B cell (primary cell): ENCODE measurements at regions not wholly inside any gene's neighbourhood (a gene's known extent, or its start where the extent isn't known, plus 50 kb on each side); places are given as distances from the start of the nearest gene placed in this dataset.

Experiments used
- ATAC-seq: fragments of 200-7000 bp; cut with Tn5 transposase; one replicate; pipeline ENCODE4 v1.10.0; 2021; ENCODE audit warnings: low read depth, mild to moderate bottlenecking, moderate number of reproducible peaks, moderate library complexity
- CTCF ChIA-PET: fragments of 350-600 bp; sonication (Branson Sonifier 250); formaldehyde crosslinking; loops from one replicate; lab custom pipeline; 2021; ENCODE audit warnings: antibody characterized with exemption, inconsistent platforms; lab: Charles Lee
- POLR2A ChIA-PET: fragments of 350-600 bp; sonication (Branson Sonifier 250); formaldehyde crosslinking; loops from one replicate; lab custom pipeline; 2021; ENCODE audit warnings: antibody characterized with exemption; lab: Charles Lee
- DNase-seq: peaks from one replicate; pipeline ENCODE4 v3.0.0; 2013
- H2AFZ ChIP-seq: 2 replicates; pipeline ENCODE4 v1.6.1; 2012; ENCODE audit warnings: mild to moderate bottlenecking, low read depth, low read length; ENCODE audit not compliant: insufficient read depth, poor library complexity, severe bottlenecking
- H3K27ac ChIP-seq, 2 donors: 1 replicate in 1 of 2; 2 replicates in 1 of 2; pipeline ENCODE4 v1.5.1; 2012 to 2013; ENCODE audit warnings: low read length in 2 of 2, mild to moderate bottlenecking in 2 of 2, moderate library complexity in 1 of 2
- H3K27me3 ChIP-seq, 4 experiments: fragments of 200-600 bp in 1 of 4; sonication (generic) in 1 of 4; replicated peaks in 1 of 4; 1 replicate in 2 of 4; 2 replicates in 2 of 4; pipeline versions ENCODE4 v1.6.1 to v1.7.0; 2013 to 2016; ENCODE audit warnings: low read length in 3 of 4, mild to moderate bottlenecking in 2 of 4, mixed read lengths in 1 of 4, moderate library complexity in 1 of 4; ENCODE audit not compliant: insufficient read depth in 4 of 4, control insufficient read depth in 3 of 4; ENCODE audit errors: control extremely low read depth in 1 of 4
- H3K36me3 ChIP-seq, 2 experiments: replicated peaks in 1 of 2; 1 replicate in 1 of 2; 2 replicates in 1 of 2; pipeline versions ENCODE4 v1.6.1 to v1.7.1; 2013; ENCODE audit warnings: low read length in 1 of 2; ENCODE audit not compliant: insufficient read depth in 2 of 2, control insufficient read depth in 1 of 2; ENCODE audit errors: control extremely low read depth in 1 of 2, extremely low read depth in 1 of 2
- H3K4me1 ChIP-seq, 2 donors: fragments of 200-600 bp in 1 of 2; sonication (generic) in 1 of 2; 1 replicate in 1 of 2; 2 replicates in 1 of 2; pipeline versions ENCODE4 v1.5.1 to v1.6.1; 2013 to 2017; ENCODE audit warnings: low read length in 2 of 2; ENCODE audit not compliant: control insufficient read depth in 2 of 2, insufficient read depth in 2 of 2
- H3K4me2 ChIP-seq: replicated peaks from 2 replicates; pipeline ENCODE3; 2012; ENCODE audit warnings: mild to moderate bottlenecking, low read depth, low read length; ENCODE audit not compliant: poor library complexity, severe bottlenecking
- H3K4me3 ChIP-seq, 5 experiments: fragments of 200-600 bp in 1 of 5; sonication (generic) in 1 of 5; 1 replicate in 3 of 5; 2 replicates in 2 of 5; pipeline versions ENCODE4 v1.5.1 to v1.7.0; 2011 to 2016; ENCODE audit warnings: low read length in 4 of 5, mild to moderate bottlenecking in 4 of 5, low read depth in 2 of 5, control low read depth in 1 of 5, moderate library complexity in 1 of 5; ENCODE audit not compliant: insufficient read depth in 1 of 5; ENCODE audit errors: control extremely low read depth in 1 of 5, extremely low read depth in 1 of 5
- H3K79me2 ChIP-seq: fragments of 200-600 bp; sonication (generic); one replicate; pipeline ENCODE4 v1.6.0; 2016; ENCODE audit warnings: low read length; ENCODE audit not compliant: control insufficient read depth, insufficient read depth
- H3K9ac ChIP-seq: fragments of 200-600 bp; sonication (generic); 2 replicates; pipeline ENCODE4 v1.6.1; 2017; ENCODE audit warnings: mild to moderate bottlenecking, low read length, moderate library complexity
- H3K9me3 ChIP-seq, 3 donors: one replicate each; pipeline versions ENCODE4 v1.6.1 to v1.7.1; 2013; ENCODE audit warnings: low read length in 2 of 3; ENCODE audit not compliant: control insufficient read depth in 2 of 3, insufficient read depth in 1 of 3; ENCODE audit errors: control extremely low read depth in 1 of 3
- H4K20me1 ChIP-seq: 2 replicates; pipeline ENCODE4 v1.6.0; 2012; ENCODE audit warnings: mild to moderate bottlenecking, low read length; ENCODE audit not compliant: insufficient read depth, control insufficient read depth, poor library complexity, severe bottlenecking
- H3K27ac Mint-ChIP-seq: one replicate; pipeline ENCODE4 v1.8.0; 2021; ENCODE audit warnings: mixed read lengths
- H3K27me3 Mint-ChIP-seq: one replicate; pipeline ENCODE4 v1.8.0; 2021; ENCODE audit warnings: mixed read lengths
- H3K4me1 Mint-ChIP-seq: one replicate; pipeline ENCODE4 v1.8.0; 2021; ENCODE audit warnings: mixed read lengths
- H3K4me3 Mint-ChIP-seq: one replicate; pipeline ENCODE4 v1.8.0; 2021; ENCODE audit warnings: mixed read lengths
- H3K9me3 Mint-ChIP-seq: one replicate; pipeline ENCODE4 v1.8.0; 2022; ENCODE audit warnings: mixed read lengths; ENCODE audit not compliant: insufficient read depth
- EZH2 ChIP-seq: IDR thresholded peaks from 2 replicates; pipeline ENCODE4 v1.6.1; 2012; ENCODE audit warnings: borderline replicate concordance, low read depth, mild to moderate bottlenecking, moderate library complexity, low read length; ENCODE audit not compliant: insufficient read depth, poor library complexity, severe bottlenecking
- WGBS: methylation state at CpG from one replicate; pipeline ENCODE4 v1.1.5; 2013; ENCODE audit warnings: missing lambda C conversion rate; ENCODE audit not compliant: insufficient coverage; 5-methylcytosine and 5-hydroxymethylcytosine counted together
- intact Hi-C: fragments of 100-400 bp; cut with micrococcal nuclease; formaldehyde crosslinking; loops from one replicate; pipeline ENCODE4 v1.10.0; 2022
- TF ChIP-seq, protein P1 (sequence below): fragments of 200-600 bp; IDR thresholded peaks from one replicate; pipeline ENCODE4 v1.8.0; 2022; ENCODE audit warnings: antibody characterized with exemption, mild to moderate bottlenecking

DNA sequence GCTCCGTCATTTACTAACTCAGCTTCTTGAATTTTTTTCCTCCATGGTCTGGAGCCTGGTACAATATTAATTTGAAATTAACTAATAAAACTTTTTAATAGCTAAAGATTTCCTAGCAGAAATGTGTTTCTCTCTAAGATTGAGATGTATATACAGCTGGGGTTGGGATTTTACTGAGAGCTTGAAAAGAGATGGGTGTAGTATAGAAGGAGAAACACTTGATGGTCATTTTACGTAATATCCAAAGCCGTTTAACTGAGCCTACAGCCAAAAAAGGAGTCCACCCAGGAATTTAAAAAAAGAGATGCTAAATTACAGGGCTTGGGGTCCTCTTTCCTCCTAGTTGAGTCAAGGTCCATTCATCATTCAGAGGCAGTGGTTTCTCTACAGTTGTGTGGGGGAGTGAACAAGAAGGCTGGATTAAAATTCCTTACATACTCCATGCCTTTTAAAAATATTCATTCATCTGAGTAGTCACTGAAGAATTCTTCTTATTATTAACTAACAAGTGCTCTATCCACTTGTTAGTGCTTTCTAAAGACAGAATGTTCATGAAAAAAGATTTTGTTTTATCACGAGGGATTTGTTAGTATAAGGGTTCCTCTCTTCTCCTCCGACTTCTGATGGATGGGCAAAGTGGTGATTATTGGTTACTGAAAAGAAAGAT, 255.3 kb upstream of the IL12A start:
- Histone ChIP-seq H3K4me3 (no peak overlapping the region), H3K79me2 (no peaks in the 10 kb centered on the region), H3K9ac (no peak overlapping the region), H3K9me3 (no peaks in the 10 kb centered on the region), H3K27me3 (no peaks in the 10 kb centered on the region), H3K36me3 (no peaks in the 10 kb centered on the region), H4K20me1 (no peaks in the 10 kb centered on the region), H3K27ac (no peak overlapping the region), H2AFZ (no peak overlapping the region), H3K4me1 (no peaks in the 10 kb centered on the region), H3K4me2 (no peak overlapping the region)
- peaks cover 10% of the 10 kb centered on the region for H3K27me3 Mint-ChIP-seq
- no peaks in the 10 kb centered on the region for H3K9me3 Mint-ChIP-seq
- ATAC-seq (no peak), DNase-seq (no peak)
- intact Hi-C loops, result no loop called here
- no peak overlapping the region for H3K27ac Mint-ChIP-seq
- no peak overlapping the region for H3K4me3 Mint-ChIP-seq
- ChIA-PET POLR2A (no interaction called here), CTCF (no interaction called here)
- TF ChIP-seq EZH2, result no peak
- TF ChIP-seq, protein P1, sequence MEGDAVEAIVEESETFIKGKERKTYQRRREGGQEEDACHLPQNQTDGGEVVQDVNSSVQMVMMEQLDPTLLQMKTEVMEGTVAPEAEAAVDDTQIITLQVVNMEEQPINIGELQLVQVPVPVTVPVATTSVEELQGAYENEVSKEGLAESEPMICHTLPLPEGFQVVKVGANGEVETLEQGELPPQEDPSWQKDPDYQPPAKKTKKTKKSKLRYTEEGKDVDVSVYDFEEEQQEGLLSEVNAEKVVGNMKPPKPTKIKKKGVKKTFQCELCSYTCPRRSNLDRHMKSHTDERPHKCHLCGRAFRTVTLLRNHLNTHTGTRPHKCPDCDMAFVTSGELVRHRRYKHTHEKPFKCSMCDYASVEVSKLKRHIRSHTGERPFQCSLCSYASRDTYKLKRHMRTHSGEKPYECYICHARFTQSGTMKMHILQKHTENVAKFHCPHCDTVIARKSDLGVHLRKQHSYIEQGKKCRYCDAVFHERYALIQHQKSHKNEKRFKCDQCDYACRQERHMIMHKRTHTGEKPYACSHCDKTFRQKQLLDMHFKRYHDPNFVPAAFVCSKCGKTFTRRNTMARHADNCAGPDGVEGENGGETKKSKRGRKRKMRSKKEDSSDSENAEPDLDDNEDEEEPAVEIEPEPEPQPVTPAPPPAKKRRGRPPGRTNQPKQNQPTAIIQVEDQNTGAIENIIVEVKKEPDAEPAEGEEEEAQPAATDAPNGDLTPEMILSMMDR, result no peak
- no peaks in the 10 kb centered on the region for H3K4me1 Mint-ChIP-seq
- WGBS, result no CpG with 5 or more reads among the region's 5 CpGs

DNA sequence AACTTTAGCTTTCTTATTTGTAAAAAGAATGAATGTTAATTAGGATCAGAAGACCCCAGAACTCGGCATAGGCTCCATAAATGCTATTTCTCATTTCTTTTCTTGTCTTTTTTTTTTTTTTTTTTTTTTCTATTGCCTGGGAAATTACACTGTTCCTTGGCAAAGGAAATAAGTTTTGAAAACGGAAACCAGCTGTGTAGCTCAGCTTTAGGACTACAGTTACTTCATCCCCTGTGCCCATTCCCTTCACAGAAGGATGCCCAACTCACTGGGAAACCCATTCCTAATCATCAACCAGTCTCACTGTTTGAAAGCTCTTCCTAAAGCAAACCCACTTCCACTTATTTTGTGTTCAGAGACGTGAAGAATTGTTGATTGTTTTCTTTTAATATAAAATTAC, 254.0 kb upstream of the IL12A start:
- Mint-ChIP-seq H3K4me3 (no peak overlapping the region), H3K4me1 (no peaks in the 10 kb centered on the region), H3K27me3 (peaks cover 13% of the 10 kb centered on the region), H3K27ac (no peak overlapping the region), H3K9me3 (no peaks in the 10 kb centered on the region)
- no peaks in the 10 kb centered on the region for H3K27me3 ChIP-seq
- DNase-seq, result no peak
- POLR2A ChIA-PET, result no interaction called here
- H3K79me2 ChIP-seq, result no peaks in the 10 kb centered on the region
- H4K20me1 ChIP-seq, result no peaks in the 10 kb centered on the region
- intact Hi-C loops, result no loop called here
- WGBS, result no CpG with 5 or more reads among the region's 3 CpGs
- no peaks in the 10 kb centered on the region for H3K4me1 ChIP-seq
- H3K4me2 ChIP-seq, result no peak overlapping the region
- TF ChIP-seq EZH2, result no peak
- TF ChIP-seq, protein P1, result no peak
- no peak for ATAC-seq
- H2AFZ ChIP-seq, result no peak overlapping the region
- H3K9ac ChIP-seq, result no peak overlapping the region
- no peak overlapping the region for H3K4me3 ChIP-seq
- H3K27ac ChIP-seq, result no peak overlapping the region
- H3K36me3 ChIP-seq, result no peaks in the 10 kb centered on the region
- H3K9me3 ChIP-seq, result no peaks in the 10 kb centered on the region
- CTCF ChIA-PET, result interaction anchor here (0.6 kb wide), 1 partner anchor 1049 kb away, joined by 3 read pairs; no protein-coding TSS in a partner anchor
